ENCODE measurements at regions not wholly inside any gene's neighbourhood (a gene's known extent, or its start where the extent isn't known, plus 50 kb on each side); places are given as distances from the start of the nearest gene placed in this dataset.

DNA sequence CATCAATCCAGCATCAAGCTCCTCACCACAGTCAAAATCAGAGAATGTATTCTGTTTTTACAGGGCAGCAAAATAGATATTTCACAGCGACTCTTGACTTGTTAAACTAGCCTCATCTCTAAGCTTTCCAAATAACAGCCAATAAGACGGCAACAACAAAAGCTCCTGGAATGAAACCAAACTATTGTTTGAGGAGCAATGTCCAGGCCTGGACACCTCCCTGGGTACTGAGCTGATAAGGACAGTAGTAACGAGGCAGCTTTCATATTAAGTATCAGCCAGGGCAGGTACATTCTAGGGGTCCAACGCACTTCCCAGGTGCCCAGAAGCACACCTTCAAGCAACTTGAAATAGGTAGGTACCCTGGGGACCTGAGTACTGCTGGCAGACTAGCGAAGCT lies 260.3 kb downstream of the ENC1 start:
- no peaks in the 10 kb centered on the region for H3K79me2 ChIP-seq (replicated peaks; ENCODE audit: insufficient read depth, low read length)
- peaks cover 6% of the 10 kb centered on the region for H3F3A ChIP-seq (ENCODE audit: insufficient read depth, low read length, poor library complexity, severe bottlenecking)
- TF ChIP-seq EP300 (conservative IDR thresholded peaks at IDR 0.05; ENCODE audit: poor library complexity, severe bottlenecking) (no peak), REST (IDR thresholded peaks at IDR 0.05; ENCODE audit: borderline replicate concordance) (no peak), TAF1 (IDR thresholded peaks at IDR 0.05; ENCODE audit: low read depth) (no peak), SMC3 (conservative IDR thresholded peaks at IDR 0.05; ENCODE audit: poor library complexity) (no peak), RAD21 (conservative IDR thresholded peaks at IDR 0.05) (no peak), POLR2AphosphoS5 (IDR thresholded peaks at IDR 0.05) (no peak), CTCF (IDR thresholded peaks at IDR 0.05; ENCODE audit: poor library complexity, severe bottlenecking) (no peak)
- no peaks in the 10 kb centered on the region for H3K36me3 ChIP-seq (ENCODE audit: insufficient read depth, low read length)
- no peak overlapping the region for H3K4me3 ChIP-seq (ENCODE audit: low read length)
- no peak overlapping the region for H3K4me2 ChIP-seq (ENCODE audit: low read length)
- no peaks in the 10 kb centered on the region for H4K20me1 ChIP-seq (ENCODE audit: insufficient read depth)
- no peaks in the 10 kb centered on the region for H3K9me3 ChIP-seq (ENCODE audit: low read length)
- H3K27ac ChIP-seq (ENCODE audit: low read length): no peak overlapping the region
- H2AFZ ChIP-seq (ENCODE audit: low read depth, low read length): no peak overlapping the region
- no peaks in the 10 kb centered on the region for H3K27me3 ChIP-seq (ENCODE audit: insufficient read depth, low read depth, low read length)
- no peaks in the 10 kb centered on the region for H3K9me2 ChIP-seq (ENCODE audit: insufficient read depth, low read length)
- H3K9ac ChIP-seq (ENCODE audit: low read length): no peak overlapping the region

- H3K4me2 ChIP-seq (ENCODE audit: low read length): no peak overlapping the region
- H3K36me3 ChIP-seq (ENCODE audit: insufficient read depth, low read length): no peaks in the 10 kb centered on the region
- H3K4me3 ChIP-seq (ENCODE audit: low read length): no peak overlapping the region
- no peak overlapping the region for H2AFZ ChIP-seq (ENCODE audit: low read depth, low read length)
- no peak for TF ChIP-seq EZH2 (IDR thresholded peaks at IDR 0.05; ENCODE audit: borderline replicate concordance, insufficient read depth, low read length, poor library complexity, severe bottlenecking)
- no peak for TF ChIP-seq EP300 (conservative IDR thresholded peaks at IDR 0.05; ENCODE audit: poor library complexity, severe bottlenecking)
- no peak for TF ChIP-seq CTCF (IDR thresholded peaks at IDR 0.05; ENCODE audit: poor library complexity, severe bottlenecking)
- no peak for TF ChIP-seq RAD21 (conservative IDR thresholded peaks at IDR 0.05)
- no peaks in the 10 kb centered on the region for H3K27me3 ChIP-seq (ENCODE audit: insufficient read depth, low read depth, low read length)
- no peaks in the 10 kb centered on the region for H3K9me3 ChIP-seq (ENCODE audit: low read length)
- H3K79me2 ChIP-seq (replicated peaks; ENCODE audit: insufficient read depth, low read length): no peaks in the 10 kb centered on the region
- no peaks in the 10 kb centered on the region for H4K20me1 ChIP-seq (ENCODE audit: insufficient read depth)
- H3K27ac ChIP-seq (ENCODE audit: low read length): no peak overlapping the region
- no peak overlapping the region for H3K9ac ChIP-seq (ENCODE audit: low read length)
- no peaks in the 10 kb centered on the region for H3K9me2 ChIP-seq (ENCODE audit: insufficient read depth, low read length)
- H3F3A ChIP-seq (ENCODE audit: insufficient read depth, low read length, poor library complexity, severe bottlenecking): peaks cover 6% of the 10 kb centered on the region
Observed at GRCh38 chr5:74378464-74378863, 262.1 kb downstream of the ENC1 start.
